ENCODE measurements at regions not wholly inside any gene's neighbourhood (a gene's known extent, or its start where the extent isn't known, plus 50 kb on each side); places are given as distances from the start of the nearest gene placed in this dataset.
"Not testable (repeated sequence)": the region's sequence is repeated elsewhere in the genome, so short reads cannot be mapped to it uniquely, and the experiment has no call there.

- in situ Hi-C loops (cut with MboI; ENCODE audit: low pct_unique_long_range_greater_than_20kb in 2 of 9, low sequenced_read_pairs in 9 of 9, unreplicated experiment in 9 of 9) = no loop called here
- 0 to 95% (median 83%) methylated on average over 1 to 3 of the region's 3 CpGs; no CpG with 5 or more reads in 1 of the 10 experiments for WGBS, 10 experiments
- ATAC-seq (replicated peaks in 6 of 8) = no peak
These were observed 417.8 kb upstream of the LCORL start for GRCh38 chr4:18439311-18439710.

GRCh38 chr4:18435781-18436180 lies 414.2 kb upstream of the LCORL start:
- no peak overlapping the region for H3K27ac ChIP-seq
- no peaks in the 10 kb centered on the region for H3K4me1 ChIP-seq (replicated peaks in 1 of 2)
- in situ Hi-C loops (cut with MboI; ENCODE audit: low pct_unique_long_range_greater_than_20kb in 2 of 9, low sequenced_read_pairs in 9 of 9, unreplicated experiment in 9 of 9) = no loop called here
- H3K4me3 ChIP-seq = no peak overlapping the region
- ATAC-seq (replicated peaks in 6 of 8) = peak in 4 of 8 experiments; percentile 25 to 56 (median 40)

More at GRCh38 chr4:18439311-18439710, 417.8 kb upstream of the LCORL start:
- no peak overlapping the region for H3K4me3 ChIP-seq
- no peak overlapping the region for H3K27ac ChIP-seq
- H3K4me1 ChIP-seq (replicated peaks in 1 of 2) = no peaks in the 10 kb centered on the region

GRCh38 chr4:18422685-18423084 lies 401.1 kb upstream of the LCORL start:
- H3K4me3 ChIP-seq = no peak overlapping the region
- ATAC-seq (replicated peaks in 6 of 8) = no peak
- in situ Hi-C loops (cut with MboI; ENCODE audit: low pct_unique_long_range_greater_than_20kb in 2 of 9, low sequenced_read_pairs in 9 of 9, unreplicated experiment in 9 of 9) = no loop called here
- H3K4me1 ChIP-seq (replicated peaks in 1 of 2) = peaks cover 0 to 6% of the 10 kb centered on the region in 2 donors
- no peak overlapping the region for H3K27ac ChIP-seq
- WGBS, 10 experiments = 0 to 80% (median 30%) methylated on average over 1 to 4 of the region's 4 CpGs; no CpG with 5 or more reads in 4 of the 10 experiments

- Histone ChIP-seq H3K4me1 (replicated peaks in 1 of 2) (peaks cover 0 to 6% of the 10 kb centered on the region in 2 donors), H3K27ac (no peak overlapping the region), H3K4me3 (no peak overlapping the region)
- in situ Hi-C loops (cut with MboI; ENCODE audit: low pct_unique_long_range_greater_than_20kb in 2 of 9, low sequenced_read_pairs in 9 of 9, unreplicated experiment in 9 of 9) = no loop called here
- ATAC-seq (replicated peaks in 6 of 8) = no peak
- 33 to 100% (median 100%) methylated on average over 1 to 2 of the region's 2 CpGs; no CpG with 5 or more reads in 5 of the 10 experiments for WGBS, 10 experiments
These were observed 400.0 kb upstream of the LCORL start for GRCh38 chr4:18421519-18421918.

GRCh38 chr4:18419780-18420179 lies 398.2 kb upstream of the LCORL start:
- Histone ChIP-seq H3K27ac (no peak overlapping the region), H3K4me3 (no peak overlapping the region), H3K4me1 (replicated peaks in 1 of 2) (peaks cover 0 to 6% of the 10 kb centered on the region in 2 donors)
- in situ Hi-C loops (cut with MboI; ENCODE audit: low pct_unique_long_range_greater_than_20kb in 2 of 9, low sequenced_read_pairs in 9 of 9, unreplicated experiment in 9 of 9) = no loop called here
- 0 to 100% (median 81%) methylated on average over 2 to 3 of the region's 3 CpGs; no CpG with 5 or more reads in 1 of the 10 experiments for WGBS, 10 experiments
- ATAC-seq (replicated peaks in 6 of 8) = peak in 1 of 8 experiments; percentile 17

GRCh38 chr4:18418195-18418898 lies 396.8 kb upstream of the LCORL start:
- H3K4me1 ChIP-seq (replicated peaks in 1 of 2); H3K27ac ChIP-seq; ATAC-seq (replicated peaks in 6 of 8); H3K4me3 ChIP-seq; in situ Hi-C loops (cut with MboI; ENCODE audit: low pct_unique_long_range_greater_than_20kb in 2 of 9, low sequenced_read_pairs in 9 of 9, unreplicated experiment in 9 of 9): not testable (repeated sequence)
- WGBS, 10 experiments = 20 to 100% (median 88%) methylated on average over 2 to 3 of the region's 51 CpGs; no CpG with 5 or more reads in 7 of the 10 experiments

GRCh38 chr4:18417651-18418050 lies 396.1 kb upstream of the LCORL start:
- 14 to 97% (median 78%) methylated on average over 1 to 12 of the region's 15 CpGs; no CpG with 5 or more reads in 6 of the 10 experiments for WGBS, 10 experiments
- H3K4me3 ChIP-seq; H3K27ac ChIP-seq; ATAC-seq (replicated peaks in 6 of 8); H3K4me1 ChIP-seq (replicated peaks in 1 of 2); in situ Hi-C loops (cut with MboI; ENCODE audit: low pct_unique_long_range_greater_than_20kb in 2 of 9, low sequenced_read_pairs in 9 of 9, unreplicated experiment in 9 of 9): not testable (repeated sequence)

GRCh38 chr4:18406264-18406663 lies 384.7 kb upstream of the LCORL start:
- no peak for ATAC-seq (replicated peaks in 6 of 8)
- Histone ChIP-seq H3K4me1 (replicated peaks in 1 of 2) (no peaks in the 10 kb centered on the region), H3K4me3 (no peak overlapping the region), H3K27ac (no peak overlapping the region)
- WGBS, 10 experiments = 0 to 100% (median 53%) methylated on average over 1 of the region's 1 CpG; no CpG with 5 or more reads in 2 of the 10 experiments
- in situ Hi-C loops (cut with MboI; ENCODE audit: low pct_unique_long_range_greater_than_20kb in 2 of 9, low sequenced_read_pairs in 9 of 9, unreplicated experiment in 9 of 9) = no loop called here

- Histone ChIP-seq H3K4me1 (replicated peaks in 1 of 2) (no peaks in the 10 kb centered on the region), H3K4me3 (no peak overlapping the region), H3K27ac (no peak overlapping the region)
- in situ Hi-C loops (cut with MboI; ENCODE audit: low pct_unique_long_range_greater_than_20kb in 2 of 9, low sequenced_read_pairs in 9 of 9, unreplicated experiment in 9 of 9) = no loop called here
- no peak for ATAC-seq (replicated peaks in 6 of 8)
- 0 to 100% (median 92%) methylated on average over 1 to 2 of the region's 2 CpGs; no CpG with 5 or more reads in 1 of the 10 experiments for WGBS, 10 experiments
These were observed 383.5 kb upstream of the LCORL start for GRCh38 chr4:18405054-18405453.

GRCh38 chr4:18404642-18405041 lies 383.1 kb upstream of the LCORL start:
- 38 to 94% (median 68%) methylated on average over 1 to 2 of the region's 2 CpGs; no CpG with 5 or more reads in 4 of the 10 experiments for WGBS, 10 experiments
- ATAC-seq (replicated peaks in 6 of 8) = no peak
- Histone ChIP-seq H3K4me3 (no peak overlapping the region), H3K27ac (no peak overlapping the region), H3K4me1 (replicated peaks in 1 of 2) (peaks cover under 1 to 2% of the 10 kb centered on the region in 2 donors)
- in situ Hi-C loops (cut with MboI; ENCODE audit: low pct_unique_long_range_greater_than_20kb in 2 of 9, low sequenced_read_pairs in 9 of 9, unreplicated experiment in 9 of 9) = no loop called here

- 0 to 95% (median 51%) methylated on average over 1 to 3 of the region's 3 CpGs; no CpG with 5 or more reads in 4 of the 10 experiments for WGBS, 10 experiments
- H3K4me1 ChIP-seq (replicated peaks in 1 of 2) = peaks cover 6 to 11% of the 10 kb centered on the region in 2 donors
- H3K27ac ChIP-seq = no peak overlapping the region
- ATAC-seq (replicated peaks in 6 of 8) = peak in 2 of 8 experiments; percentile 56 to 79
- no peak overlapping the region for H3K4me3 ChIP-seq
- in situ Hi-C loops (cut with MboI; ENCODE audit: low pct_unique_long_range_greater_than_20kb in 2 of 9, low sequenced_read_pairs in 9 of 9, unreplicated experiment in 9 of 9) = no loop called here
These were observed 381.8 kb upstream of the LCORL start for GRCh38 chr4:18403327-18403726.

GRCh38 chr4:18401868-18402267 lies 380.3 kb upstream of the LCORL start:
- Histone ChIP-seq H3K4me3 (no peak overlapping the region), H3K4me1 (replicated peaks in 1 of 2) (peaks cover 18 to 23% of the 10 kb centered on the region in 2 donors), H3K27ac (no peak overlapping the region)
- in situ Hi-C loops (cut with MboI; ENCODE audit: low pct_unique_long_range_greater_than_20kb in 2 of 9, low sequenced_read_pairs in 9 of 9, unreplicated experiment in 9 of 9) = no loop called here
- ATAC-seq (replicated peaks in 6 of 8) = no peak
- WGBS, 10 experiments = 0 to 100% (median 40%) methylated on average over 1 of the region's 1 CpG; no CpG with 5 or more reads in 5 of the 10 experiments

- ATAC-seq (replicated peaks in 6 of 8) = no peak
- Histone ChIP-seq H3K4me1 (replicated peaks in 1 of 2) (peaks cover 18 to 23% of the 10 kb centered on the region in 2 donors), H3K4me3 (no peak overlapping the region), H3K27ac (no peak overlapping the region)
- 10 to 89% (median 82%) methylated on average over 1 to 2 of the region's 2 CpGs; no CpG with 5 or more reads in 4 of the 10 experiments for WGBS, 10 experiments
- in situ Hi-C loops (cut with MboI; ENCODE audit: low pct_unique_long_range_greater_than_20kb in 2 of 9, low sequenced_read_pairs in 9 of 9, unreplicated experiment in 9 of 9) = no loop called here
These were observed 379.9 kb upstream of the LCORL start for GRCh38 chr4:18401425-18401824.

All from motor neuron (in vitro differentiated cells).